Thyroid gland (tissue), 4 donors: ENCODE measurements at regions not wholly inside any gene's neighbourhood (a gene's known extent, or its start where the extent isn't known, plus 50 kb on each side); places are given as distances from the start of the nearest gene placed in this dataset.

ENCODE experiments used
- DNase-seq, 2 donors: peaks; one replicate each; pipeline ENCODE4 v3.0.0-alpha.2; 2019
- H3K27ac ChIP-seq, 3 donors: fragments of 200-600 bp; sonication (generic); 1 replicate in 2 of 3; 2 replicates in 1 of 3; pipeline ENCODE4 v1.5.1; 2016 to 2019; ENCODE audit warnings: mild to moderate bottlenecking in 1 of 3, moderate library complexity in 1 of 3
- H3K27me3 ChIP-seq: fragments of 200-600 bp; sonication (generic); one replicate; pipeline ENCODE4 v1.5.1; 2019
- H3K36me3 ChIP-seq, 2 donors: fragments of 200-600 bp; sonication (generic); one replicate each; pipeline ENCODE4 v1.5.1; 2016 to 2019
- H3K4me1 ChIP-seq, 2 donors: fragments of 200-600 bp; sonication (generic); one replicate each; pipeline ENCODE4 v1.5.1; 2017 to 2019
- H3K4me3 ChIP-seq, 3 donors: fragments of 200-600 bp; sonication (generic); replicated peaks in 1 of 3; 1 replicate in 2 of 3; 2 replicates in 1 of 3; pipeline ENCODE4 v1.5.1; 2016; ENCODE audit warnings: mild to moderate bottlenecking in 1 of 3
- H3K9me3 ChIP-seq: fragments of 200-600 bp; sonication (generic); one replicate; pipeline ENCODE4 v1.5.1; 2017
- CTCF ChIP-seq, 6 experiments: fragments of 200-600 bp in 3 of 6; fragments of 450-650 bp in 3 of 6; sonication (generic) in 3 of 6; IDR thresholded peaks; one replicate each; pipeline ENCODE4 v1.5.1; 2016 to 2019; ENCODE audit warnings: antibody characterized with exemption in 6 of 6, mild to moderate bottlenecking in 2 of 6, inconsistent platforms in 1 of 6, moderate library complexity in 1 of 6
- POLR2A ChIP-seq, 2 donors: fragments of 450-650 bp; IDR thresholded peaks; one replicate each; pipeline ENCODE4 v1.6.1; 2017; ENCODE audit warnings: antibody characterized with exemption in 2 of 2, mild to moderate bottlenecking in 2 of 2, moderate library complexity in 1 of 2
- WGBS, 2 donors: methylation state at CpG; one replicate each; pipeline ENCODE4 v1.1.5; 2017; 5-methylcytosine and 5-hydroxymethylcytosine counted together
- intact Hi-C: fragments of 100-400 bp; cut with DNase I; formaldehyde crosslinking; loops from one replicate; pipeline ENCODE4 v1.15.1; 2023

GRCh38 chr10:64257704-64258103, 736.5 kb downstream of the REEP3 start:
- DNase-seq, result no peak
- Histone ChIP-seq H3K27me3 (no peaks in the 10 kb centered on the region), H3K4me3 (no peak overlapping the region), H3K9me3 (no peaks in the 10 kb centered on the region), H3K4me1 (no peaks in the 10 kb centered on the region), H3K36me3 (no peaks in the 10 kb centered on the region), H3K27ac (no peak overlapping the region)
- 72 to 77% methylated on average over 1 of the region's 1 CpG for WGBS, 2 donors
- TF ChIP-seq CTCF (IDR thresholded peaks at IDR 0.05) (no peak), POLR2A (IDR thresholded peaks at IDR 0.05) (no peak)
- intact Hi-C loops, result no loop called here

- intact Hi-C loops, result no loop called here
- no peaks in the 10 kb centered on the region for H3K9me3 ChIP-seq
- no peaks in the 10 kb centered on the region for H3K27me3 ChIP-seq
- TF ChIP-seq POLR2A (IDR thresholded peaks at IDR 0.05) (no peak), CTCF (IDR thresholded peaks at IDR 0.05) (no peak)
- no peaks in the 10 kb centered on the region for H3K4me1 ChIP-seq
- no peak overlapping the region for H3K4me3 ChIP-seq
- H3K36me3 ChIP-seq, result no peaks in the 10 kb centered on the region
- no peak overlapping the region for H3K27ac ChIP-seq
- DNase-seq, result no peak
Observed at GRCh38 chr10:64261092-64261491, 739.9 kb downstream of the REEP3 start.

GRCh38 chr10:64261676-64262075, 740.5 kb downstream of the REEP3 start:
- intact Hi-C loops, result no loop called here
- Histone ChIP-seq H3K9me3 (no peaks in the 10 kb centered on the region), H3K4me3 (no peak overlapping the region), H3K27me3 (no peaks in the 10 kb centered on the region), H3K4me1 (no peaks in the 10 kb centered on the region), H3K27ac (no peak overlapping the region), H3K36me3 (no peaks in the 10 kb centered on the region)
- DNase-seq, result no peak
- 96 to 100% methylated on average over 1 of the region's 1 CpG for WGBS, 2 donors
- TF ChIP-seq CTCF (IDR thresholded peaks at IDR 0.05) (no peak), POLR2A (IDR thresholded peaks at IDR 0.05) (no peak)

- no peak overlapping the region for H3K4me3 ChIP-seq
- 92 to 93% methylated on average over 1 of the region's 1 CpG for WGBS, 2 donors
- no peak overlapping the region for H3K27ac ChIP-seq
- no peaks in the 10 kb centered on the region for H3K27me3 ChIP-seq
- H3K4me1 ChIP-seq, result no peaks in the 10 kb centered on the region
- TF ChIP-seq POLR2A (IDR thresholded peaks at IDR 0.05), result no peak
- no peak for TF ChIP-seq CTCF (IDR thresholded peaks at IDR 0.05)
- no peak for DNase-seq
- H3K9me3 ChIP-seq, result no peaks in the 10 kb centered on the region
- H3K36me3 ChIP-seq, result no peaks in the 10 kb centered on the region
- intact Hi-C loops, result no loop called here
Observed at GRCh38 chr10:64265961-64266360, 744.8 kb downstream of the REEP3 start.

GRCh38 chr10:64271508-64271907, 750.3 kb downstream of the REEP3 start:
- WGBS, 2 donors, result 18 to 42% methylated on average over 3 of the region's 3 CpGs
- H3K4me1 ChIP-seq, result no peaks in the 10 kb centered on the region
- no peaks in the 10 kb centered on the region for H3K9me3 ChIP-seq
- H3K27me3 ChIP-seq, result no peaks in the 10 kb centered on the region
- no peak for TF ChIP-seq CTCF (IDR thresholded peaks at IDR 0.05)
- no peak for TF ChIP-seq POLR2A (IDR thresholded peaks at IDR 0.05)
- H3K27ac ChIP-seq, result no peak overlapping the region
- no peak for DNase-seq
- H3K4me3 ChIP-seq, result no peak overlapping the region
- intact Hi-C loops, result no loop called here
- no peaks in the 10 kb centered on the region for H3K36me3 ChIP-seq
